NOMO-1 treated with DMSO at 0.1 percent for 48 hours (cell line): ENCODE measurements at regions not wholly inside any gene's neighbourhood (a gene's known extent, or its start where the extent isn't known, plus 50 kb on each side); places are given as distances from the start of the nearest gene placed in this dataset.

Experiments
- DNase-seq: peaks from one replicate; lab custom pipeline; 2025; ENCODE audit not compliant: unreplicated experiment; lab: John Stamatoyannopoulos, UW

DNA sequence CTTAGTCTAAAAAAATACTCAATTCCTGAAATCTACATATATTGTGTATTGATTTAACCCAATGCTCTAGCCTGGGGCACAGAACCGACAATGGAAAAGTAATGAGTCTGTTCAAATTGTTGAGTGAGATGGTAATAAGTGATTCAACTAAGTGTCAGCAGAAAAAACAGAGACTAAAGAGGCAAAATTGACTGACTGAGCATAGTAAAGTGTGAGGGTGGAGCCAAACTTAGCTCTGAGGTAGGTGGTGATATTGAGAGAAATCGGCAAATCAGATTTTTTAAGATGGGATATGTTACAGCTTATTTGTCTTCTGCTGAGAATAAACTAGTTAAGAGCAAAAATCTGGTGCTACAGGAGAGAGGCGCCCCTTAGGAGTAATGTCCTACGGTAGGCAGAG lies 764.0 kb upstream of the LRRN3 start:
- DNase-seq, result no peak

DNA sequence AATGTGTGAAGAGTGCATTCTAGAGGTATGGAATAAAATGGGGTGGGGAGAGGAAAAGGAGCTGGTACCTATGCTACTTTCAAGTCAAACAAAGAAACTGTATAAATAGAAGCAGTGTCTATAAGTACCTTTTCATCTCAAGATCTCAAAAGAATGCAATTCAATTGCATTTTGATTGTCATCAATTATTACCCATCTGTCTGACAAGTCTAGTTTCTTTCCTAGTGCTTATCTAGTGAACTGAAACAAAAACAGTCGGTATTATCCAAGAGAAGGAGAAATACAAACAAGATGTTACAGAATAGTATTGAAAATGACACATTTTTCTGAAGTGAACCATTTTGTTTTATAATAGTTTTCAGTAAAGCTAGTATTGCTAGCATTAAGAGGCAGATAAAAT lies 754.5 kb upstream of the LRRN3 start:
- no peak for DNase-seq

DNA sequence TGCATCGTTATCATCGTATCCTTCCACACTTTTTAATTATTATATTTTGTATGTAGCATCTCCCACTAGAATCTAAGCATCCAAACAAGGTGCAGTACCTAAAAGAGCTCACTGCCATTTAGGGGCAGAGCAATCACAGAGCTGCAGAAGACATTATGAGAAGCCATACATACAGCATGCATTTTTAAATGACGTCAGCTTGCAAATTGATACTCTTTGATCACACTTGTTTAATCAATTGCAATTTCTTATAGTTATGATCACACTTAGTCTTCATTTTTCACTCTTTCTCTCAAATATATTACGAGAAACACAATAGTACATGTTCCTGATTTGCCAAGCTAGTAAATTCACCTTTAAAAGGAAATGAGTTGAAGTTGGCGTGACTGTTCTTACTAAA lies 753.3 kb upstream of the LRRN3 start:
- no peak for DNase-seq

DNA sequence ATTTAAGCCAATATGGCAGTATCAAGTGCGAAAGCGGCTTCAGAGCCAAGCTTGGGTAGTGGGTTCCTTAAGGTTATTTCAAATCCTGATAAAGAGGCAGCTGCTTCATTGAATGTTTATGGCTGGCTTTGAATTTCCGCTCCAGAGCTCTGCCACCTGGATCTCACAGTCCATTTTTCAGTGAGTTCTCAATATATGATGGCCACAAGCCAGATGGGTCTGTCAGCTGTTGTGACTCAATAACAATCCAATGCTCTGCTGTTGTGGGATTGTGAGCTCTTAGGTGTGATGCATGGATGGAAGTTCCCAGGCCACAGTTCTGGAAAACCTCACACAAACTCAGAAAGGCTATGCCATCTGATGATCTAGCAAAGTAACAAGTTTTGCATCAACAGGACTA lies 743.8 kb upstream of the LRRN3 start:
- DNase-seq, result no peak

DNA sequence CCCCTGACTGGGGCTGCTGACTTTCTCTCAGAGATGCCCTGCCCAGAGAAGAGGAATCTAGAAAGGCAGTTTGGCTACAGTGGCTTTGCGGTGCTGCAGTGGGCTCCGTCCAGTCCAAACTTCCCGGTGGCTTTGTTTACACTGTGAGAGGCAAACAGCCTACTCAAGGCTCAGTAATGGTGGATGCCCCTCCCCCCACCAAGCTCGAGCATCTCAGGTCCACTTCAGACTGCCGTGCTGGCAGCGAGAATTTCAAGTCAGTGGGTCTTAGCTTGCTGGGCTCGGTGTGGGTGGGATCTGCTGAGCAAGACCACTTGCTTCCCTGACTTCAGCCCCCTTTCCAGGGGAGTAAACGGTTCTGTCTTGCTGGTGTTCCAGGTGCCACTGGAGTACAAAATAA lies 734.5 kb upstream of the LRRN3 start:
- no peak for DNase-seq

DNA sequence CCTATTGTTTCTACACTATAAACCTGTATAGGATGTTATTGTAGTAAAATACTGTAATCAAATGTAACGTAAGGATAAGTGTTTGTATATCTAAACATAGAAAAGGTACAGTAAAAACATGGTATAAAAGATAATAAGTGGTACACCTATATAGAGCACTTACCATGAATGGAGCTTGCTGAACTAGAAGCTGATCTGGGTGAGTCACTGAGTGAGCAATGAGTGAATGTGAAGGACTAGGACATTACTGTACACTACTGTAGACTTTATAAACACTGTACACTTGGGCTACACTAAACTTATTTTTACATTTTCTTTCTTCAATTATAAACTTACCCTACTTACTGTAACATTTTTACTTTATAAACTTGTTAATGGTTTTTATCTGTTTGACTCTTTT lies 732.9 kb upstream of the LRRN3 start:
- DNase-seq, result no peak

DNA sequence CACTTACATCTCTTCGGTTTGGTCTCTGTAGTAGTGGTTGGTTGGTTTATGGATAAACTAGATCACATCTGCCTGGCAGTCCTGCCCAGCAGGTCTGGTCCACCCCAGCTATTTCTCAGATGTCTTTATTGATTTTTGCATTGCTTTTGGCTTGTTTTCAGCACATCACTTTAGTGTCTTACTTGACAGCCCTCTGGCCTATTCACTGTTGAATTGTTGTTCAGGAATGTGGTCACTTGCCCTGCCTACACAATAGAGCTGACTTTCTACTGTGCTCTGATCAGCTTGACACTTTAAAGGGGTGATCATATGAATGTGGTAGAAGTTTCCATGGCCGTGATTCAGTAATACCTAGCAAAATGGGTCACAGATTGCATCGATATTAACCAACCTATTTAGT lies 719.2 kb upstream of the LRRN3 start:
- DNase-seq, result no peak

DNA sequence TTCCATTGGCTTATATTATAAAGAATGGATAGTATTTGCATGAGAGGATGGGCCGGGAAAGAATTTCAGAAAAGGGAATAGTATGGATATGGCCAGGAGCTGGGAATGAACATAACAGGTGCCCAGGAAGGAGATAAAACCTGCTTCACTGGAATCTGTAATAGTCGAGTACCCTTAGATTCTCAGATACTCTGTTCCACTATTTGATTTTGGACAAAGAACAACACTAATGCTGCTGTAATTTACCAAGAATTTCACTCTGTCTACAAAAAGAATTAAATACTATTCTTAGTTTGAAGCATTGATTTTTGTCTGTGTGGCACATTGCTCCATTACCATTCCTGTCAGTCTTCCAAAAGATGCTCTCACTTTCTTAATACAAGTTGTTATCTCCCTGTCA lies 718.2 kb upstream of the LRRN3 start:
- no peak for DNase-seq

DNA sequence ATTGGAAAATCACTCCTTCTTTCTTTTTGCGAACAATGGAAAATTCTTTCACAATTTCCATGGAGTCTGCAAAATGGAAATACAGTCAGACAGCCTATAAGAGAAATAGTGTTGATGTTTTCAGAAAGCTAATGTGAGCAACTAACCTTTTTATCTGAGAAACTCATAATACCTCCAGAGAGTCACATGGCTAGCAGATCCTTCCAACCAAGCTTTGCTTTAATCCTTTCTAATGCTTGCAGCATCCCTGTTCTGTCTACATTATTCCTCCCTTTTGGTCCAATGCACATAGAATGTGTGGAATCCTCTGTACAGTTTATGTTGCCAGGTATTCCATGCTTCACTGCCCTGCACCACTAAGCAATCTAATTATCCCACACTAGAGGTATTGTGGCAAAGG lies 717.5 kb upstream of the LRRN3 start:
- no peak for DNase-seq

DNA sequence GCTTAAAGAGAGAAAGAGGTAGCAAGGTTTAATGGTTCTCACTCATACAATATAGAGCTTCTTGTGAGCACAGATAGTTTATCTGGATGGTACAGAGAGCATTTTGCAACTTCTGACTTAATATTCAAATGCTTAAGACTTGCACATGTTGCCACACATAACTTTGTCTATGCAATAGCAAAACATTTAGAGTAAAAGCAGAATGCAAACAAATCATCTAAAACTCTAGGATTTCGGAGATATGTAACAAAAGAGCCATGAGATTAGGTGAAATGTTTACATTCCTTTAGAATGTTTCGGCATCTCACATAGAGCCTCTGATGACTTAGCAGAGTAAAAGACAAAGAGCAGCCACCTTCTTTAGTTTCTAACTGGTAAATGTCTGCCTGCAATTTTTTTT lies 717.1 kb upstream of the LRRN3 start:
- no peak for DNase-seq

DNA sequence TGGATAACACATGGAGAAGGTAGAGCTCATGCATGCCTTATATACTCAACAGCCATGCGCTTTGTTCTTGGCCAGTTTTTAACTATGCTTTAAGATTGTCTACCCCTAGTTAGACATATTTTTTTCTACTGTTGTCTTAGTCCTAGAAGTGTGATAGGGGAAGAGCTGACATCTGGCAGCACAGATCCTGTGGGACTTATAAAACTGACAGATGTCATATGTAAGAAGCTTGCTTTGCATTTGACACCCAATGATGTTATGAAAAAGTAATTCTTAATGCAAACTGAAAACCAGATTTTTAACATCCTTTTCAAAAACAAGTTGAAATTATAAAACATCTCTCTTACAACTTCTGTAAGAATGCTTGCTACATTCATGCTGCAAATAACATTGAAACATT lies 715.9 kb upstream of the LRRN3 start:
- DNase-seq, result no peak

DNA sequence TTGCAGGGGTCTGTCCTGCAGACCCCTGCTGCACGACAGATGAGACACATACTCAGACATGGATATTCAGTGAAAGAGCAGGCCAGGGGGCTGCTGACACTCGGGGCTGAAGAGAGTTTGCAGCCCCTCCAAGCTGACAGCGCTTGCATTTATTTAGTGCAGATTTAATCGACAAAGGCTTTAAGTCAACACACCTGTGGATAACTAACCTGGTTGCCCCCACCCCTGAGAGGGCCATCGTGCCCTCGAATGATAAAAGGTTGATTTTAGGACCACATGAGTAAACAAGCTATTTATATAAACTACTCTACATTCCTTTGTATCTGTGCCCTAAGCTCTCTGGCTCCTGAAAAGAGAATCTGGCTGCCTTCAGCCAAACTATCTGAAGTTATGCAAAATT lies 708.2 kb upstream of the LRRN3 start:
- no peak for DNase-seq

DNA sequence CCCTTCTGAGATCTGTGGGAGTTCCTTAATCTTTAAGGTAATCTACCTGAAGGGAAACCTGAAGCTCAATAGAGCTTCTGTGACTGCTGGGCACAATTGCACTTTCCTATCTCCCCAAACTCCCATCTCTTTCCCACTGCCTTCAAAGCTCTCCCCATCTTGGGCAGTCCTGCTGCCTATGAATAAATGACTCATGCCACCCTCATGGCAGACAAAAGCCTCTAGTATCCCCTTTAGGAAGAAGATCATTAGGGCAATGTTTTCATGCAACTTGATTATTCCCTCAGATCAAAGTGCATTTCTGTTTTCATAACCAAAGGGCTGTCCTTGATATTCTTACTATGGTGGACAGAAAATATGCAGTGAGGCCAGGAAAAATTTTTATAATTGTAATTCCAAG lies 704.9 kb upstream of the LRRN3 start:
- no peak for DNase-seq

DNA sequence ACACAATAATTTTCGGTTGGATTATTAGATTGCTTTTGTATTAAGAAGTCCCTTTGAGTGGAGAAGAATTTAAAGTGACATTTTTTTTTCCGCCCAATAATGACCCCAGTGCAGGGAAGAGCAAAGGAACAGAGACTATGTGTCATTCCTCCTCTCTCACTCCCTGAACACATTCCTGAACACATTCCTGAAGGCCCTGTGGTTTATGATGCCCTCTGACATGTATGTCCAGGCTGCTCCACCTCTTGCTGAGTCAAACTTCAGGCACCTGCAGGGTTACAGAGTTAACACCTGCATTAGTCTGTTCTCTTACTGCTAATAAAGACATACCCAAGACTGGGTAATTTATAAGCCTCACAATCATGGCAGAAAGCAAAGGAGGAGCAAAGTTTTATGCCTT lies 704.0 kb upstream of the LRRN3 start:
- no peak for DNase-seq

DNA sequence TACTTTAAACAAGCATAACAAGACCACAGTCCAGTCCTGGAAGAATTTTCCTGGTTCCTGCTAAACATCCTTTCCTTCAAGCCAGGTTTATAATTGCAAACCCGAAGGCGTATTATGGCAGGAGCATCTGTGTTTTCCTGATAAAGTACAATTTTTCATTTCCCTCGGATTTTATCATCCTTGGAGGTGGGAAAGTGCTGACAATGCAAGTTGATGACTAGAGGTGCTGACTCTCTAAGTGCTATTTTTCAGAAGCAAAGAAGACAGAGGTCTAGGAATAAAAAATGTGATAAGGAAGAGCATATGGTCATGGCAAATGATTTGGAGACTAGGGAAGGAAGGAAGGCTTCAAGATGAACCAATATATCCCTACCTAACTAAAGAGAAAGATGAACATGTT lies 703.2 kb upstream of the LRRN3 start:
- DNase-seq, result no peak

DNA sequence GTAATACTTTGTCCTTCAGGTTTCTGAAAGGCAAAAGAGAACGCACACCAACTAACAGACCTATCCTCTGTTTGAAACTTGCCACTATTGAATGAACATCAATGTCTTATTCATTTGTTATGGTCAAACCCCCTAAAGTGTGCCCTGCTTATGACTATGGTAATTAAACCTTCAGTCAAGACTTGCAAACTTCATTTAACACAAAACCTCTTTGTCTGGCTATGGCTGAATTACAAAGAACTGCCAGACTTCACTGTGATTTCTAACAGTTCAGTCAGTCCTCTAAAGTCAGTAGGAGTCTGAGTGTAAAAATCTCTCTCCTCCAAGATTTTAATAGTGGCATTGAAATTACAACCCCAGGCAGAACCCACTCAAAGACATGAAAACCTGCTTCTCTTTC lies 702.5 kb upstream of the LRRN3 start:
- DNase-seq, result no peak

DNA sequence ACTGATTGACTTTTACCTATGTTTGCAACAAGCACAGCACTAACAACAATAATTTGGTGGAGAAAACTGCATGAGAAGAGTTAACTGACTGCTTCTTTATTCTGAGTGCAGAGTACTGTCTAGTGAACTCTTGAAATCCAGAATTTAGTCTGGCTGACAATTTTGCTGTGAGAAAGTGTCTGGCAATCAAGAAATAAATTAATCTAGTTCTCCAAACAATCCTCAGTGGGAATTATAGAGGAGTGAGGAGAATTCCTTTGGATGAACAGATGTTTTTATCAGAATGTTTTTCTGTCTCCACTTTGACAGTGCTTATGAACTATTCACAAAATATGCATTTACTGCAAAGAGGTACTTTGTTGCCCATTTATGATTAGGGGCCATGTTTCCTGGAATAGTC lies 694.9 kb upstream of the LRRN3 start:
- no peak for DNase-seq

DNA sequence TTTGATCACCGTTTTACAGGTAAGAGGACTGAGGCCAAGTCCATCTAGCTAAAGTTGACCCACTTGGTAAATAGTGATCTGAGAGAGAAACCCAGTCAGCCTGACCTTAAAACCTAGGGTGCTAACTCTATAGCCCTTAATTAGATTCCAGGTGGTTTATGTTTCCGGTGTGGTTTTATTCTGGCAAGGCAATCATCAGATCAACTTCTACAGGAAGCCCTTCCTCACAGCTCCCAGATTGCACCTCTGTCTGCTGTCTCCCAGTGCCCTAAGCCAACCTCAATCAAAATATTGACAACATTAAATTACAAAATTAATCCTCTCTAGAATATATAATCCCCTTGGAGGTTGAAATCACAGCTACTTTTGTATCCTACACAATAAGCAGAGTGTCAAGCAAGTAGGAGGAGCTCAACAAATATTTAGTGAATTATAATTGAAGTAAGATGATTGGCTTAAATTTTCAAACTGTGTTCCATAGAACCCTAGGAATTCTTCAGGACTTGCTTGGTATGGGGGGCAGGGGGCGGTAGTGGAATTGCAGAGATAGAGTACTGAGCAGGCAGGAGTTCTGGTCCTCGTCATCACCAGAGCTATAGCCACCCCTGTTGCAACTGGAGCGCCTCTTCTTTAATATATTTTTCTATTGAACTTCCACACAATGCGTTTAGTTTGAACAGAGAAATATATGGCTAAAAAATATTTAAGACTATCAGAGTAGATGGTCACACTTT lies 692.8 kb upstream of the LRRN3 start:
- no peak for DNase-seq

DNA sequence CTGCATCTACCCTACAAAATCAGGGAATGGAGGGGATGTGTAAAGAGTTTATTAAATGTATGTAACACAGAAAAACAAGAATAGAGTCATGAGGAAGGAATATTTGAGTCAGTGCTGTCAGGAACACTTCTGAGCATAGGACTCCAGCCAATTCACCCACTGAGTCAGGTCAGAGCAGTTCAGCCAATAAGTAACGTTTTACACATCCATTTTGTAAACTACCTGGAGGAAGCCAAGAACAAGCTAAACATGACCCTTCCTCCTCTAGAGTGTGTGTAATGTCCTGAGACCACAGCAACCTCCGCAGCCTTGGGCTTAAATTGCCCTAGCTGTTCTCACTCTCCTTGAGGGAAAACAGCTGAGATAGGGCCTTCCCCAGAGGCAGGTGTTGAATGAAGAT lies 691.5 kb upstream of the LRRN3 start:
- no peak for DNase-seq

DNA sequence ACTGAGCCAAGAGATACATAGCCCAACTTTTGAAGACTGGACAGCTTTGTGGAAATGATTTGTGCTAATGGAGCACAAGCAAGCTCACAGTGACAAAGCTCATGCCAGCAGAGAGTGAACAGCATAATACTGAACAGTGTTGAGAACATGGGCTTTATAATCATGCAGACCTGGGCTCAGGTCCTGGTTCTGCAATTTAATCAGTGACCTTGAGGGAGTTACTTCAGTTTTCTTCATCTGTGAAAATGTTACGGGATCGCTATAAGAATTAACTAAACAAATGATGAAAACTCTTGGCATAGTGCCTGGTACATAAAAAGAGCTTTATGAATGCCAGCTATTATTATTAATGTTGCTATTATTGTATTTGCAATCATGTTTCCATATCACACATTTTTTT lies 690.5 kb upstream of the LRRN3 start:
- DNase-seq, result no peak

DNA sequence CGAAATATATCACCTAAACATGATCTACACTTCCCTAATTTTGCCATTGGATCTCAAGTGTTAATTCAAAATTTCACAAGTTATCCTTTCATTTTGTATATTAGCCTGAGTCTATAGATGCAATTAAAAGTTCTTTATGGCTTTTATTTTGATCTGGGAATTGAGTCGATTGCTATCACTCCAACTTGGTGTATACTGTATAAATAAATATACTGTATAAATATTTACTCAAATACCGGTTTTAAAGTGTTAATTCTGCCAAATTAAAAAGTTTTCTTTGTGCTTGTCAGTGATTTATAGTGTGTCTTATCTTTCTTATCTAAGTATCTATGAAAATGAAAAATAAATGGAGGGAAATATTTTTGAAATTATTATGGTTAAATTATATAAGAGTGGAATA lies 683.7 kb upstream of the LRRN3 start:
- DNase-seq, result no peak

DNA sequence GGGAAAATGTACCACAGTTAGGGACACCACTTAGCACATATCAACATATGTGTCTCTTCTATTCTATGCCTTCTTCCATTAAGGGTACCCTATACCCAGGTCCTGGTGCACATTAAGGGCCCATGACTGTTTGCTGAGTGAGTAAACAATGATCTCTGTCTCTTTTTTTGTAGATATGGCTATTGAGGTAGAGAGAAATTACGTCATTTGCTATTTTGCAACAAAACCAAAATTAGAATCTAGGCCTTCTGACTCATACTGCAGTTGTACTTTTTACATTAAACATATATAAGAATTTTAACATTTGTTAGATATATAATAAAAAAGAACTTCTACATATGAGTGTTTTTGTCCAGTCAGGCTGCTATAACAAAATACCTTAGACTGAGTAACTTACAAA lies 683.2 kb upstream of the LRRN3 start:
- no peak for DNase-seq

DNA sequence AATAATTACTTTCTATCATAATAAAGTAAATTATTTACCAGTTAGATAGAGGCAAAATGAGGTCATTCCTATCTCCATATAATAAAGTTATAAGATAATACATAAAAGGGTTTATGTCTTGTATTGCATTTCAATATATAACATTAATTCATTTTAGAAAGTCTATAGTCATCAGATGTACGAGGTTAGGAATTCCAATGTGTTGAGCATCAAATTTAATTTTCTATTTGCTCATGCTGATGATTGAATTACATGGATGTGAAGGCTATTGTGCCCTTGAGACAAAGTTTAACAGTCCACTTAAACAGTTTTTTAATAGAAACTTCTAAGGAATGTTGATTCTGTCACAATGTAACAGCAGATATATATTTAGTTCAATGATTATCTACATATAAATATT lies 678.3 kb upstream of the LRRN3 start:
- no peak for DNase-seq

DNA sequence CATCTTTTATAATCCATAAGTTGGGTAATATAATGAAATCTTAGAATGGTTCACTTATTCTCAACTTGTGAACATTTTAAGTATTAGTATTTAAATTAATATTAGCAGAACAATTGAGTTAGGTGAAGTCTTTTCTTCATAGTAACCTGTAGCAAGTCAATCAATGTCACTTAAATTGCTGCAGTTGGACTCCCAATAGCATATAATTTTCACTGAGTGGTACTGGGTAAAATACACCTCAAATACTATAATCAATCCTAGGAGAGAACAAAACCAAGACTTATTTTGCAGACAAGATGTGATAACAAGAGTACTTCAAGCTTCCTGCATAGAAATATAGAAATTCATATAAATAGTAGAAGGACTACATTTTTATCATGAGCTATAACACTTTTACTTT lies 677.9 kb upstream of the LRRN3 start:
- no peak for DNase-seq
